ENCODE measurements at regions not wholly inside any gene's neighbourhood (a gene's known extent, or its start where the extent isn't known, plus 50 kb on each side); places are given as distances from the start of the nearest gene placed in this dataset.
"Not testable (repeated sequence)": the region's sequence is repeated elsewhere in the genome, so short reads cannot be mapped to it uniquely, and the experiment has no call there.

DNA sequence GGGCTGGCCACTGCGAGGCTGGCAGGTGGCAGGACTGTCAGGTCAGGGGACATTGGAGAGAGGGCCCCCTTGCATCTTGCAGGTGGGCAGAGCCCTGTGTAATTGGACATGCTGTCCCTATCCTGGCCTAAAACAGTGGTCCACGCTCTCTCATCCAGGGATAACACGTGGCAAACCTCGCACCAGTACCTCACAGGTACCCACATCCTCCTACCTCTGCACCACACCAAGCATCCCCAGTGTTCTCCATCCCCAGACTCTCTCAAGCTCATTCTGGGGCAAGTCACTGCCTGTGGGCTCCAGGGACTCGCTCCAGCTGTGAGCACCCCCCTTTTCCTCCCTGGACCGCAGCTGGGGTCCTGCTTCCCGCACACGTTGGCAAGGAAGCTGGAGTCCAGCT, 212.3 kb upstream of the LRRC61 start:
- not testable (repeated sequence) for DNase-seq

DNA sequence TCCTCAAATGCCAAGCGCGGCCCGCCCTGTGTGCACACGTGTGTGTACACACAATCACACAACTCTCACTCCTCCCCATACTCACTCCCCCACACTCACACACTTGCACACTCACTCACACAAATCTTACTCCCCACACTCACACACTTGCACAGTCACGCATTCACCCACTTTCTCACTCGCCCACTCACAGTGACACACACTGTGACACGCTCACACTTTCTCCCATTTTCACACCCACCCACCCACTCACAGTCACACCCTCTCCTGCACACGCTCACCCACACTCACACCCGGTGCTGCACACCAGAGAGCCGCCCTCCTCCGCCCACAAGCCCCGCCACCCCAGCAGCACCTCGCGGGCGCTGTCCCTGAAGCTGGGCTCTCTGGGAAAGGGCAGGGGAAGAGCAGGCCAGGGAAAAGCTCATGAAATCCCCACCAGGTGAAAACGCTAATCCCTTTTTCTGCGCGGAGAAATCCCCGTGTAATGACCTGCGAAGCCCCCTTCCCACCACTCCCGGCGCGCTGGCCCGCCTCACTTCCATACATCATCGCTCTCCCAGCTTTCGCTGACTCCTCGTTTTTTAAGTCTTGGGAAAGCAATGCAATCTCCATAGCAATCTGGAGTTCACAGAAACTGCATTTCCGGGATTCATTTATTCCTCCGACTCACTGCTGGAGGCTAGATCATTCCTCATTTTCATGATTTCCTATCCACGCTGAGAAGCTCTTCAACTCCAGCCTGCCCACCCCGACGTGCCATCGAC, 211.6 kb upstream of the LRRC61 start:
- DNase-seq, result not testable (repeated sequence)

DNA sequence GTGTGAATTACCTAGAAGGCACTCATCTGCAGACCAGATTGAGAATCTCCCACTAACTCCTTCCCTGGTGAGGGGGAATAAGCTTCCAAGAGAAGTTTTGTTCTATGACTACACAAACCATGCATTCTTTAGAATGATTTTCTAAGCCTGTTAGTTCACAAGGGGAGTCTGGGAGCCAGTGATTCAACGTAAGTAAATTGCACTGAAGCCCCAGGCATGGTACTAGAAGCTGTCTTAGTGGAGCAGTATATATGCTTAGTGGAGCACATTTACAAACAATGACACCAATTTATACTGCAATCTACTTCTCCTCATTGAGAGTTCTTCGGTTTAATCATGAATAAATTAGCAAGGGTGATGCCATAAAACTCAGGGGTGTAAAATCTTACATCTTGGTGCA, 209.9 kb upstream of the LRRC61 start:
- not testable (repeated sequence) for DNase-seq

DNA sequence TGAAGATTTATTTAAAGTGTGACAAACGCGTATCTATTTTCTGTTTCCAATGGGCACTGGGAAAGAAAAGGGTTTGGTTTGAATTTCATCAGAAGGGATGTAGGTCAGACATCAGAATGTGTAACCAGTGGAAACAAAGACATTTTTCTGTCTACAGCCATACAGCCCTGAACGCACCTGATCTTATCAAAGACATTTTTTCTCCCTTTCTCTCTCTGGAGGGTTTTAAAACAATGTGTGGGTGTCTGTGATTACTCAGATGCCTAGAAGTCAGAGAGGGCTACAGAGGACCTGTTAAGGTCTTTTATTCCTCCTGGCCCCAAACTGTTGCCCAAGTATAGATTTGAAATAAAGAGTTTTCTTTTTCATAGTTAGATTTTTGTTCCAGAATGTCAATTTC, 208.6 kb upstream of the LRRC61 start:
- DNase-seq, result not testable (repeated sequence)

DNA sequence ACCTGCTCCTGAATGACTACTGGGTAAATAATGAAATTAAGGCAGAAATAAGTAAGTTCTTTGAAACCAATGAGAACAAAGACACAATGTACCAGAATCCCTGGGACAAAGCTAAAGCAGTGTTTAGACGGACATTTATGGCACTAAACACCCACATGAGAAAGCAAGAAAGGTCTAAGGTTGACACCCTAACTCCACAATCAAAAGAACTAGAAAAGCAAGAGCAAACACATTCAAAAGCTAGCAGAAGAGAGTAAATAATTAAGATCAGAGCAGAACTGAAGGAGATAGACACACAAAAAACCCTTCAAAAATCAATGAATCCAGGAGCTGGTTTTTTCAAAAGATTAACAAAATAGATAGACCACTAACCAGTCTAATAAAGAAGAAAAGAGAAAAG, 203.2 kb upstream of the LRRC61 start:
- not testable (repeated sequence) for DNase-seq

DNA sequence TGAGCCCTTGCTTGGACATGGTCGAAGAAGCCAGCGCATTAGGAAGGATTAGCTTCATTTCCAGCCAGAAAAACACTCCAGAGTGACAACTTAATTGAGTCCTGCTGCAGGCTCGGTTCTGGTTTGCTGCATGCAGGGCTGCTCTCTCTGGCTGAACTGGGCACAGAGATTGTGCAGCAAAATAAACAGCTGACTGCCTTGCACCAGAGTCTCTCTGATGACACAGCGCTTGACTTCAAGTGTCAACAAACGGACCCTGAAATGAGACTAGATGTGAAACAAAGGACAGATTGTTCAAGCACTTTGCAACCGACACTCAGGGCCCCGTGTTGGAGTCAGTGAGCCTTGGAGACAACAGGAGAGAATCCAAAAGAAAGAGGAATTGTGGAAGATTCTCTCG, 197.3 kb upstream of the LRRC61 start:
- DNase-seq, result not testable (repeated sequence)

DNA sequence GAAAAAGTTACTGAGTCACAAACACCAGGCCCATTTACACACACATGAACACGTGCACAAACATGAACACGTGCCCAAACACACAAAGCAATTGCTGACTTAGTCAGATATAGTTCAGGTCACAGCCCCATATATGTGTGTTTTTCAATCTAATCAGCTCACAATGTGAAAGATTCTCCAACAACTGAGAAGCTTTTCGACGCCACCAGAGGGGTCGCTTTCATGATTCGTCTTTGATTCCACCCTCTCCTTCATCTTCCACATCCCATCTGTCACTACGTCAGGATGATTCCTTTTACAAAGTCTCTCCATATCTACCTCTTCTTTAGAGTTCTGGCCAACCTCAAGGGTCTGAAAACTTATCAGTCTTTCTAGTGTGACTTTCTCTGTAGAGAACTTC, 188.7 kb upstream of the LRRC61 start:
- DNase-seq, result not testable (repeated sequence)

DNA sequence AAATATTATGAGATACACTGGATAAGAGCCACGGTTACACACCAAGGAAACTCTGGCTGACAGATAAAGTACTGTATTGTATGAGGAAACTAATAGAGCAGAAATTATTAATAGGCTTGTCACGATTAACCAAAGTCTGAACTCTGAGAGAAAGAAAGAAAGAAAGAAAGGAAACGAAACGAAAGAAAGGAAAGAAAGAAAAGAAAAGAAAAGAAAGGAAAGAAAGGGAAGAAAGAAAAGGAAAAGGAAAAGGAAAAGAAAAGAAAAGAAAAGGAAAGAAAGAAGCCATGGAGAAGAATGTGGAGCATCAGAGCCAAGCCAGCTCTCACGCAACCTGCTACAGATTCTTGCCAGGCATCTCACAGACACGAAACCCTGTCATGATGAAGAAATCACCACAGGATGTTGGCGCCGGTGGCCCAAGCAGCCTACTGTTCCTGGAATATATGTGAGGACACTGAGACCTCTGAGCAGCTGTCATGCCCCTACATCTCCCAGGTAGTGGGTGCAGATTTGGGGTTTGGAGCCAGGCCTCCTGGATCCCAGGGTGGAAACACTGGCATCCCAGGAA, 187.4 kb upstream of the LRRC61 start:
- DNase-seq, result not testable (repeated sequence)

DNA sequence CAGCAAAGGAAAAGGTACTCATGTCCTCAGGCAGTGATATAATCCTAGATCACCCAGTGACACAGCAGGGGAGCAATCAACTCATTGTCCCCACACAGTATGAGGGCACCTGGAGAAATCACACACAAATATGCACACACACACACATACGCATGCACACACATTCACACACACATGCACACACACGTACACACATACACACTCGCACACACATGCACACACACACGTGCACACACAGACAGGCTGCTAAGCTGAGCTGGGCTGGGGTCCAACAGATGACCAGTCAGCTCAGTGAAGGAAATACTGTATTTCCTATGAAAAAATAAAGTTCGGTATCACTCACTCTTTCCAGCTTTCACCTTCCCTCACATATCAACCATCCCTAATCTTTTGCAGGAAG, 183.3 kb upstream of the LRRC61 start:
- DNase-seq, result not testable (repeated sequence)

- DNase-seq, result not testable (repeated sequence)
Observed at GRCh38 chr7:150141525-150142345, 181.4 kb upstream of the LRRC61 start.

- not testable (repeated sequence) for DNase-seq
Observed at GRCh38 chr7:150146124-150146523, 177.0 kb upstream of the LRRC61 start.

GRCh38 chr7:150147524-150147923, 175.6 kb upstream of the LRRC61 start:
- DNase-seq, result not testable (repeated sequence)

DNA sequence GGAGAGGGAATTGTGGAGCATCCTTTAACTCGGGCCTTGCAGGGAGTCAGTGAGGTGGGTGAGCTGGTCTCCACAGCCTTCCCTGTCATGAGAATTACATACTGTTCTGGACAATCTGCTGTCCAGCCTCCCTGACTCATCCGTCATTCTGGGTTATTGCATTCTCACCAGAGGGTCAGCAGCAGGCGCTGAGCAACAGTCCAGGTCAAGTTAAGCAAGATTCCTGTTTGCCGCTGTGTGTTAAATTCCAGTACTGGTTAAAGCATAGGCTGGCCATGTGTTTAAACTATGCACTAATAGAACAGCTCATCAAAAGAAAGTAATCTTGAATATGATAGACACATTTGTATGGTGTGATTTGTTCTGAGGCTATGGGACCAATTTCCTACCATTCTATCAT, 167.1 kb upstream of the LRRC61 start:
- DNase-seq, result not testable (repeated sequence)

GRCh38 chr7:150158696-150159095, 164.5 kb upstream of the LRRC61 start:
- DNase-seq, result not testable (repeated sequence)

GRCh38 chr7:150169515-150169914, 153.6 kb upstream of the LRRC61 start:
- peak; percentile 34 to 80 for DNase-seq

GRCh38 chr7:150169943-150170490, 153.1 kb upstream of the LRRC61 start:
- peak; percentile 43 to 60 for DNase-seq

- not testable (repeated sequence) for DNase-seq
Observed at GRCh38 chr7:150183602-150184001, 139.6 kb upstream of the LRRC61 start.

- DNase-seq, result not testable (repeated sequence)
Observed at GRCh38 chr7:150189963-150190362, 133.2 kb upstream of the LRRC61 start.

- not testable (repeated sequence) for DNase-seq
Observed at GRCh38 chr7:150192541-150192940, 130.6 kb upstream of the LRRC61 start.

- DNase-seq, result not testable (repeated sequence)
Observed at GRCh38 chr7:150193866-150194265, 129.3 kb upstream of the LRRC61 start.
